ENCODE measurements at regions not wholly inside any gene's neighbourhood (a gene's known extent, or its start where the extent isn't known, plus 50 kb on each side); places are given as distances from the start of the nearest gene placed in this dataset.

GRCh38 chr3:59698091-59698490, 648.3 kb upstream of the CFAP20DC start:
- no peak for DNase-seq (ENCODE audit: low read depth in 4 of 6, low spot score in 6 of 6)
- H3K4me3 ChIP-seq (ENCODE audit: low read depth, low read length), result no peak overlapping the region
- no peaks in the 10 kb centered on the region for H3K27me3 ChIP-seq (ENCODE audit: control insufficient read depth, insufficient read depth, low read length)
- H3K9me3 ChIP-seq (ENCODE audit: control insufficient read depth, insufficient read depth, low read length), result no peaks in the 10 kb centered on the region
- H3K27ac ChIP-seq (ENCODE audit: low read depth, low read length), result no peak overlapping the region
- H3K4me1 ChIP-seq (ENCODE audit: control insufficient read depth, insufficient read depth, low read length), result no peaks in the 10 kb centered on the region
- WGBS (ENCODE audit: insufficient coverage), result 80% methylated on average over 3 of the region's 3 CpGs
- H3K36me3 ChIP-seq (ENCODE audit: control insufficient read depth, insufficient read depth, low read length), result no peaks in the 10 kb centered on the region

DNA sequence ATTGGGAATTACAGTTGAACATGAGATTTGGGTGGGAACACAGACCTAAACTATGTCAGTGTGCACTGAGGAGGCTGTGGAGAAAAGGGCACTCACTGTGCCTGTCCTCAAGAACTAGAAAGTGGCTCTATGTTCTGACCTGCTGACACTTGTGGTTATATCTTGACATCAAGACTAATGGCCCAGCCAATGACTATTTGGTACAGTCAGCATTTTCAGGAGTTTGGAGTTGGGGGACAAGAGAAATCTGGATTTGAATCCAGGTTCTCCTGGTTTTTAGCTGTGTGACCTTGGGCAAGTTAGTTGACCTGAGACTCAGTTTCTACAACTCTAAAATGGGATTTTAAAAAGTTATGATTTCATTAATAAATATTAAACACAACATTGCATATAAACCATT, 647.0 kb upstream of the CFAP20DC start:
- no peak for DNase-seq (ENCODE audit: low read depth in 4 of 6, low spot score in 6 of 6)
- Histone ChIP-seq H3K4me3 (ENCODE audit: low read depth, low read length) (no peak overlapping the region), H3K4me1 (ENCODE audit: control insufficient read depth, insufficient read depth, low read length) (no peaks in the 10 kb centered on the region), H3K27me3 (ENCODE audit: control insufficient read depth, insufficient read depth, low read length) (no peaks in the 10 kb centered on the region), H3K27ac (ENCODE audit: low read depth, low read length) (no peak overlapping the region), H3K36me3 (ENCODE audit: control insufficient read depth, insufficient read depth, low read length) (no peaks in the 10 kb centered on the region), H3K9me3 (ENCODE audit: control insufficient read depth, insufficient read depth, low read length) (no peaks in the 10 kb centered on the region)

GRCh38 chr3:59695860-59696259, 646.0 kb upstream of the CFAP20DC start:
- Histone ChIP-seq H3K9me3 (ENCODE audit: control insufficient read depth, insufficient read depth, low read length) (no peaks in the 10 kb centered on the region), H3K27me3 (ENCODE audit: control insufficient read depth, insufficient read depth, low read length) (no peaks in the 10 kb centered on the region), H3K4me3 (ENCODE audit: low read depth, low read length) (no peak overlapping the region), H3K36me3 (ENCODE audit: control insufficient read depth, insufficient read depth, low read length) (no peaks in the 10 kb centered on the region), H3K27ac (ENCODE audit: low read depth, low read length) (no peak overlapping the region), H3K4me1 (ENCODE audit: control insufficient read depth, insufficient read depth, low read length) (no peaks in the 10 kb centered on the region)
- 70% methylated on average over 2 of the region's 4 CpGs for WGBS (ENCODE audit: insufficient coverage)
- peak in 1 of 6 donors; percentile 57 for DNase-seq (ENCODE audit: low read depth in 4 of 6, low spot score in 6 of 6)

DNA sequence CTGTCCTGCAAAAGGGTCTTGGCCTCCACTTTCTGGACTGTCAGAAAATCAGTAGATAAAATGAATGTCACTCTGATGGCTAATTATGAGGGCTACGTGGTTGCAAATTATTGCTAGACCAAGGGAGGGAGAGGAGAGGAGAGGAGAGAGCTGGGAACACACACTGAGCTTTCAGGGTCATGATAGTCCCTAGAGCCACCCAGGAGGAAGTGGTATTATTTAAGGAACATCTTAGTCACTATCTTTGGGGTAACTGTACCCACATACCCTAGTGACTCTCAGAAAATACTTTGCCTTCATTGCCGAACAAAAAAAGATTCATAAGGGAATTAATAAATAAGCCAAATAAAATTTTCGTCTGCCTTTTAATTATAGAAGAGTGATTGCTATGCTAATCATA, 642.3 kb upstream of the CFAP20DC start:
- Histone ChIP-seq H3K9me3 (ENCODE audit: control insufficient read depth, insufficient read depth, low read length) (no peaks in the 10 kb centered on the region), H3K27ac (ENCODE audit: low read depth, low read length) (no peak overlapping the region), H3K4me3 (ENCODE audit: low read depth, low read length) (no peak overlapping the region), H3K4me1 (ENCODE audit: control insufficient read depth, insufficient read depth, low read length) (no peaks in the 10 kb centered on the region), H3K36me3 (ENCODE audit: control insufficient read depth, insufficient read depth, low read length) (no peaks in the 10 kb centered on the region), H3K27me3 (ENCODE audit: control insufficient read depth, insufficient read depth, low read length) (no peaks in the 10 kb centered on the region)
- DNase-seq (ENCODE audit: low read depth in 4 of 6, low spot score in 6 of 6), result no peak
- no CpG with 5 or more reads among the region's 3 CpGs for WGBS (ENCODE audit: insufficient coverage)

DNA sequence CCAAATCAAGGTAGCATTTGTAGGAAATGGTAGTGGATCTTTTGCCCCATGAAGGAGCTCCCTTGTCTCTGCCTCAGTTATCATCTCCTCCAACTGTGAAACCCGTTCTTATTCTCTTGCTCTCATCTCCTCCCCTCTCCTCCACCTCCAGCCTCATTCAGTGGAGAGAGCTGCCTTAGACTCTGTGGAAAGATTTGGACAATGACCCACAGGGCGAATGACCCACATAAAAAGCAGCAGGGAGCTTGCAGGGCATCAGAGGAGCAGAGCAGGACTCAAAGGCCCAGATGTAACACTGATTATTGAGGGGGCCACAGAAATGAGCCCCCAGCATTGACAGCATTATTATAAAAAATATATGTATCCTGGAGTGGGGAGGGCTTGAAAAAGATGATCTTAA, 641.1 kb upstream of the CFAP20DC start:
- Histone ChIP-seq H3K36me3 (ENCODE audit: control insufficient read depth, insufficient read depth, low read length) (no peaks in the 10 kb centered on the region), H3K27me3 (ENCODE audit: control insufficient read depth, insufficient read depth, low read length) (no peaks in the 10 kb centered on the region), H3K27ac (ENCODE audit: low read depth, low read length) (no peak overlapping the region), H3K9me3 (ENCODE audit: control insufficient read depth, insufficient read depth, low read length) (no peaks in the 10 kb centered on the region), H3K4me1 (ENCODE audit: control insufficient read depth, insufficient read depth, low read length) (no peaks in the 10 kb centered on the region), H3K4me3 (ENCODE audit: low read depth, low read length) (no peak overlapping the region)
- no peak for DNase-seq (ENCODE audit: low read depth in 4 of 6, low spot score in 6 of 6)
- 38% methylated on average over 2 of the region's 2 CpGs for WGBS (ENCODE audit: insufficient coverage)

DNA sequence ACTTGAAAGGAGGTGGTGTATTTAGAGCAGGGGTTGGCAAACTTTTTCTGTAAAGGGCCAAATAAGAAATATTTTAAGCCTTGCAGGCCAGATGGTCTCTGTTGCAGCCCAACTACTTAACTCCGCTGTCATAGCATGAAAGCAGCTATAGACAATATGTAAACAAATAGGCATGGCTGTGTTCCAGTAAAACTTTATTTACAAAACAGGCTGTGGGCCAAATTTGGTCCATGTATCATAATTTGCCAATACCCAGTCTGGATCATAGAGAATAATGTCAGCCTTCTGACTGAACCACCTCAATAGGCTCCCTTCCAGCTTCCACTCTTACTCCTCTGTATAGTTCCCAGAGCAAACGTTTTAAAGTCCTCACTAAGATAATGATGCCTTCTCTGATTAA, 638.8 kb upstream of the CFAP20DC start:
- Histone ChIP-seq H3K36me3 (ENCODE audit: control insufficient read depth, insufficient read depth, low read length) (no peaks in the 10 kb centered on the region), H3K9me3 (ENCODE audit: control insufficient read depth, insufficient read depth, low read length) (no peaks in the 10 kb centered on the region), H3K4me1 (ENCODE audit: control insufficient read depth, insufficient read depth, low read length) (no peaks in the 10 kb centered on the region), H3K4me3 (ENCODE audit: low read depth, low read length) (no peak overlapping the region), H3K27me3 (ENCODE audit: control insufficient read depth, insufficient read depth, low read length) (no peaks in the 10 kb centered on the region), H3K27ac (ENCODE audit: low read depth, low read length) (no peak overlapping the region)
- peak in 2 of 6 donors; percentile 31 to 58 for DNase-seq (ENCODE audit: low read depth in 4 of 6, low spot score in 6 of 6)
- no CpG with 5 or more reads among the region's 2 CpGs for WGBS (ENCODE audit: insufficient coverage)

- no peak for DNase-seq (ENCODE audit: low read depth in 4 of 6, low spot score in 6 of 6)
- Histone ChIP-seq H3K27me3 (ENCODE audit: control insufficient read depth, insufficient read depth, low read length) (no peaks in the 10 kb centered on the region), H3K4me3 (ENCODE audit: low read depth, low read length) (no peak overlapping the region), H3K9me3 (ENCODE audit: control insufficient read depth, insufficient read depth, low read length) (no peaks in the 10 kb centered on the region), H3K27ac (ENCODE audit: low read depth, low read length) (no peak overlapping the region), H3K36me3 (ENCODE audit: control insufficient read depth, insufficient read depth, low read length) (no peaks in the 10 kb centered on the region), H3K4me1 (ENCODE audit: control insufficient read depth, insufficient read depth, low read length) (no peaks in the 10 kb centered on the region)
- WGBS (ENCODE audit: insufficient coverage), result 100% methylated on average over 1 of the region's 3 CpGs
Measured at GRCh38 chr3:59685432-59685831, 635.6 kb upstream of the CFAP20DC start.

DNA sequence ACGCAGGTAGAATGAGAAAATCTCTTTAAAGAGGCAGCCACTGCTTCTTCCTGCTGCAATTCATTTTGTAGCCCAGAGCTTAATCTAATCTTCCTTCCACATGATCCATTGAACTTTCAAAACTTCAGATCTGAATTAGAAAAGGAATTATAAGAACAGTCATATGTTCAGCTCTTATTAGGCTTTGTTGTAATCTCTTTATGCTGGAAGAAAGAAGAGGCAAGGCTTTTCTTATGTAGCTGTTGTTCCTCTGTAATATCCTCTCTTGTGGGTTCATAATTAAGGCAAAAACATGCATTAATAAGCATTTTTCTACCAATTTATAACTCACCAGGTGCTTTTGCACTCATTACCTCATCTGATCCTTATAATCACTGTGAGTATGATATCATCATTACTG, 634.9 kb upstream of the CFAP20DC start:
- no CpG with 5 or more reads among the region's 1 CpG for whole genome bisulfite sequencing (ENCODE audit: insufficient coverage)
- no peak for DNase-seq (ENCODE audit: low read depth in 4 of 6, low spot score in 6 of 6)

GRCh38 chr3:59680919-59681318, 631.1 kb upstream of the CFAP20DC start:
- Histone ChIP-seq H3K9me3 (ENCODE audit: control insufficient read depth, insufficient read depth, low read length) (no peaks in the 10 kb centered on the region), H3K4me3 (ENCODE audit: low read depth, low read length) (no peak overlapping the region), H3K36me3 (ENCODE audit: control insufficient read depth, insufficient read depth, low read length) (no peaks in the 10 kb centered on the region), H3K27ac (ENCODE audit: low read depth, low read length) (no peak overlapping the region), H3K4me1 (ENCODE audit: control insufficient read depth, insufficient read depth, low read length) (peaks cover 4% of the 10 kb centered on the region), H3K27me3 (ENCODE audit: control insufficient read depth, insufficient read depth, low read length) (no peaks in the 10 kb centered on the region)
- DNase-seq (ENCODE audit: low read depth in 4 of 6, low spot score in 6 of 6), result no peak
- WGBS (ENCODE audit: insufficient coverage), result 100% methylated on average over 5 of the region's 6 CpGs

More for the DNA sequence above, 634.9 kb upstream of the CFAP20DC start:
- Histone ChIP-seq H3K4me1 (ENCODE audit: control insufficient read depth, insufficient read depth, low read length) (no peaks in the 10 kb centered on the region), H3K27me3 (ENCODE audit: control insufficient read depth, insufficient read depth, low read length) (no peaks in the 10 kb centered on the region), H3K27ac (ENCODE audit: low read depth, low read length) (no peak overlapping the region), H3K9me3 (ENCODE audit: control insufficient read depth, insufficient read depth, low read length) (no peaks in the 10 kb centered on the region), H3K4me3 (ENCODE audit: low read depth, low read length) (no peak overlapping the region), H3K36me3 (ENCODE audit: control insufficient read depth, insufficient read depth, low read length) (no peaks in the 10 kb centered on the region)

GRCh38 chr3:59677747-59678702, 628.2 kb upstream of the CFAP20DC start:
- Histone ChIP-seq H3K36me3 (ENCODE audit: control insufficient read depth, insufficient read depth, low read length) (no peaks in the 10 kb centered on the region), H3K4me3 (ENCODE audit: low read depth, low read length) (no peak overlapping the region), H3K4me1 (ENCODE audit: control insufficient read depth, insufficient read depth, low read length) (peaks cover 4% of the 10 kb centered on the region), H3K9me3 (ENCODE audit: control insufficient read depth, insufficient read depth, low read length) (no peaks in the 10 kb centered on the region), H3K27ac (ENCODE audit: low read depth, low read length) (no peak overlapping the region), H3K27me3 (ENCODE audit: control insufficient read depth, insufficient read depth, low read length) (no peaks in the 10 kb centered on the region)
- 31% methylated on average over 6 of the region's 11 CpGs for WGBS (ENCODE audit: insufficient coverage)
- DNase-seq (ENCODE audit: low read depth in 4 of 6, low spot score in 6 of 6), result peak in 2 of 6 donors; percentile 17 to 42

All from spinal cord (tissue), 9 donors.